Fibroblast of lung (primary cell): ENCODE measurements at regions not wholly inside any gene's neighbourhood (a gene's known extent, or its start where the extent isn't known, plus 50 kb on each side); places are given as distances from the start of the nearest gene placed in this dataset.
"Not testable (repeated sequence)": the region's sequence is repeated elsewhere in the genome, so short reads cannot be mapped to it uniquely, and the experiment has no call there.

ENCODE experiments used
- DNase-seq, 2 donors: peaks; one replicate each; pipeline versions ENCODE4 v3.0.0 to v3.0.0-alpha.2; 2010; ENCODE audit warnings: low read depth in 2 of 2
- H2AFZ ChIP-seq: 2 replicates; pipeline ENCODE4 v1.5.1; 2012; ENCODE audit warnings: low read length, control low read depth, inconsistent platforms
- H3K27ac ChIP-seq: 2 replicates; pipeline ENCODE4 v1.5.1; 2011; ENCODE audit warnings: low read length, control low read depth; ENCODE audit not compliant: insufficient read depth
- H3K27me3 ChIP-seq: 2 replicates; pipeline ENCODE4 v1.5.1; 2011; ENCODE audit warnings: mild to moderate bottlenecking, low read length; ENCODE audit not compliant: control insufficient read depth, insufficient read depth
- H3K36me3 ChIP-seq: 2 replicates; pipeline ENCODE4 v1.5.1; 2011; ENCODE audit warnings: low read length; ENCODE audit not compliant: control insufficient read depth, insufficient read depth
- H3K4me1 ChIP-seq: 2 replicates; pipeline ENCODE4 v1.5.1; 2011; ENCODE audit warnings: low read length; ENCODE audit not compliant: control insufficient read depth, insufficient read depth; ENCODE audit errors: extremely low read depth
- H3K4me2 ChIP-seq: 2 replicates; pipeline ENCODE4 v1.5.1; 2011; ENCODE audit warnings: low read length, control low read depth; ENCODE audit not compliant: insufficient read depth; ENCODE audit errors: extremely low read depth
- H3K4me3 ChIP-seq, 4 experiments: fragments of 200-600 bp in 1 of 4; sonication (generic) in 1 of 4; replicated peaks in 1 of 4; 2 replicates each; pipeline ENCODE4 v1.5.1; 2011 to 2016; ENCODE audit warnings: low read length in 4 of 4, low read depth in 3 of 4, mild to moderate bottlenecking in 3 of 4, control low read depth in 2 of 4, inconsistent platforms in 1 of 4, mixed read lengths in 1 of 4; ENCODE audit not compliant: insufficient read depth in 1 of 4; ENCODE audit errors: control extremely low read depth in 1 of 4
- H3K79me2 ChIP-seq: 2 replicates; pipeline ENCODE4 v1.5.1; 2012; ENCODE audit warnings: mild to moderate bottlenecking, low read length, inconsistent platforms; ENCODE audit not compliant: control insufficient read depth, insufficient read depth
- H3K9ac ChIP-seq: 2 replicates; pipeline ENCODE4 v1.5.1; 2011; ENCODE audit warnings: mild to moderate bottlenecking, low read length, control low read depth; ENCODE audit not compliant: insufficient read depth
- H3K9me3 ChIP-seq: 2 replicates; pipeline ENCODE4 v1.5.1; 2012; ENCODE audit warnings: low read depth, low read length; ENCODE audit not compliant: control insufficient read depth, insufficient read depth
- H4K20me1 ChIP-seq: 2 replicates; pipeline ENCODE4 v1.5.1; 2011; ENCODE audit warnings: low read length; ENCODE audit not compliant: control insufficient read depth, insufficient read depth; ENCODE audit errors: extremely low read depth
- EZH2 ChIP-seq: IDR thresholded peaks from 2 replicates; pipeline ENCODE4 v1.5.1; 2012; ENCODE audit warnings: low read length, control low read depth, mild to moderate bottlenecking; ENCODE audit errors: missing control alignments
- TF ChIP-seq, protein P1 (sequence below), 2 donors: IDR thresholded peaks in 1 of 2; conservative IDR thresholded peaks in 1 of 2; 1 replicate in 1 of 2; 2 replicates in 1 of 2; pipeline ENCODE4 v1.5.1; 2011 to 2012; ENCODE audit warnings: low read length in 2 of 2, control low read depth in 1 of 2, inconsistent platforms in 1 of 2, low read depth in 1 of 2, mild to moderate bottlenecking in 1 of 2

DNA sequence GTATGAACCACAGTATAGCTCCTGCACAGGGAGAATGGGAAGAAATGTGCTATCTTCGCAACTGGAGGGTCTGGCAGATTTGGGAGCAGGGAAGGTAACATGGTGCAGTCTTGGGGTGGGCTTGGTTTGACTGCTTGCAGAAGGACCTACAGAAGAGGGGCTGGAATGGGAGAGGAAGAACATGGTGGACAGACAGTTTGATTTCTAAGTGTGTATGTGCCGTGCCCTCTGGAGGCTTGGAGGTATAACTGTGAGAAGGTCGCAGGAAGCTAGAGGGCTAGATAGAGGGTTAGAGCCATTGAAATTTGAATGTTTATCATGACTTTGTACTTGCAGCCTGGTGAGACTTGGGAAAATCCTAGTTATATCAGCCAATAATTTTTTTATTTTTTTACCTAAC, 169.2 kb downstream of the SQOR start:
- H3K4me2 ChIP-seq, result no peak overlapping the region
- DNase-seq, result no peak
- H3K4me1 ChIP-seq, result no peaks in the 10 kb centered on the region
- no peaks in the 10 kb centered on the region for H3K27me3 ChIP-seq
- no peaks in the 10 kb centered on the region for H4K20me1 ChIP-seq
- no peak overlapping the region for H3K9ac ChIP-seq
- no peak overlapping the region for H3K27ac ChIP-seq
- TF ChIP-seq EZH2, result no peak
- TF ChIP-seq, protein P1, sequence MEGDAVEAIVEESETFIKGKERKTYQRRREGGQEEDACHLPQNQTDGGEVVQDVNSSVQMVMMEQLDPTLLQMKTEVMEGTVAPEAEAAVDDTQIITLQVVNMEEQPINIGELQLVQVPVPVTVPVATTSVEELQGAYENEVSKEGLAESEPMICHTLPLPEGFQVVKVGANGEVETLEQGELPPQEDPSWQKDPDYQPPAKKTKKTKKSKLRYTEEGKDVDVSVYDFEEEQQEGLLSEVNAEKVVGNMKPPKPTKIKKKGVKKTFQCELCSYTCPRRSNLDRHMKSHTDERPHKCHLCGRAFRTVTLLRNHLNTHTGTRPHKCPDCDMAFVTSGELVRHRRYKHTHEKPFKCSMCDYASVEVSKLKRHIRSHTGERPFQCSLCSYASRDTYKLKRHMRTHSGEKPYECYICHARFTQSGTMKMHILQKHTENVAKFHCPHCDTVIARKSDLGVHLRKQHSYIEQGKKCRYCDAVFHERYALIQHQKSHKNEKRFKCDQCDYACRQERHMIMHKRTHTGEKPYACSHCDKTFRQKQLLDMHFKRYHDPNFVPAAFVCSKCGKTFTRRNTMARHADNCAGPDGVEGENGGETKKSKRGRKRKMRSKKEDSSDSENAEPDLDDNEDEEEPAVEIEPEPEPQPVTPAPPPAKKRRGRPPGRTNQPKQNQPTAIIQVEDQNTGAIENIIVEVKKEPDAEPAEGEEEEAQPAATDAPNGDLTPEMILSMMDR (conservative IDR thresholded peaks at IDR 0.05 in 1 of 2, IDR thresholded peaks at IDR 0.05 in 1 of 2; ENCODE audit: low read depth in 1 of 2, low read length in 2 of 2), result no peak
- no peak overlapping the region for H2AFZ ChIP-seq
- no peaks in the 10 kb centered on the region for H3K79me2 ChIP-seq
- no peak overlapping the region for H3K4me3 ChIP-seq
- H3K9me3 ChIP-seq, result no peaks in the 10 kb centered on the region
- no peaks in the 10 kb centered on the region for H3K36me3 ChIP-seq

GRCh38 chr15:45810201-45810600, 175.4 kb downstream of the SQOR start:
- Histone ChIP-seq H3K9ac (no peak overlapping the region), H4K20me1 (no peaks in the 10 kb centered on the region), H3K4me2 (no peak overlapping the region), H3K4me3 (no peak overlapping the region), H3K27me3 (no peaks in the 10 kb centered on the region), H3K79me2 (no peaks in the 10 kb centered on the region), H3K27ac (no peak overlapping the region), H3K4me1 (no peaks in the 10 kb centered on the region), H3K9me3 (no peaks in the 10 kb centered on the region), H3K36me3 (no peaks in the 10 kb centered on the region), H2AFZ (no peak overlapping the region)
- no peak for TF ChIP-seq EZH2
- TF ChIP-seq, protein P1 (conservative IDR thresholded peaks at IDR 0.05 in 1 of 2, IDR thresholded peaks at IDR 0.05 in 1 of 2; ENCODE audit: low read depth in 1 of 2, low read length in 2 of 2), result no peak
- no peak for DNase-seq

- Histone ChIP-seq H3K4me2 (no peak overlapping the region), H3K4me3 (no peak overlapping the region), H3K27ac (no peak overlapping the region), H3K79me2 (no peaks in the 10 kb centered on the region), H3K36me3 (no peaks in the 10 kb centered on the region), H3K9ac (no peak overlapping the region), H4K20me1 (no peaks in the 10 kb centered on the region), H3K27me3 (no peaks in the 10 kb centered on the region), H3K4me1 (no peaks in the 10 kb centered on the region), H3K9me3 (no peaks in the 10 kb centered on the region), H2AFZ (no peak overlapping the region)
- TF ChIP-seq EZH2, result no peak
- TF ChIP-seq, protein P1 (conservative IDR thresholded peaks at IDR 0.05 in 1 of 2, IDR thresholded peaks at IDR 0.05 in 1 of 2; ENCODE audit: low read depth in 1 of 2, low read length in 2 of 2), result no peak
- no peak for DNase-seq
Observed at GRCh38 chr15:45812200-45812599, 177.4 kb downstream of the SQOR start.

DNA sequence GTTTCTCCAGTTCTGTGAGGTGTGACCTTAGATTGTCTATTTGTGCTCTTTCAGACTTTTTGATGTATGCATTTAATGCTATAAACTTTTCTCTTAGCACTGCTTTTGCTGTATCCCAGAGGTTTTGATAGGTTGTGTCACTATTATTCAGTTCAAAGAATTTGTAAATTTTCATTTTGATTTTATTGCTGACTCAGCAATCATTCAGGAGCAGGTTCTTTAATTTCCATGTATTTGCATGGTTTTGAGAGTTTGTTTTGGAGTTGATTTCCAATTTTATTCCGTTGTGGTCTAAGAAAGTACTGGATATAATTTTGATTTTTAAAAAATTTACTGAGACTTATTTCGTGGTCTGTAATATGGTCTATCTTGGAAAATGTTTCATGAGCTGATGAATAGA, 182.7 kb downstream of the SQOR start:
- not testable (repeated sequence) for H4K20me1 ChIP-seq, H3K27ac ChIP-seq, H2AFZ ChIP-seq, H3K27me3 ChIP-seq, DNase-seq, H3K9ac ChIP-seq, H3K36me3 ChIP-seq, H3K4me3 ChIP-seq, H3K79me2 ChIP-seq, H3K9me3 ChIP-seq, H3K4me1 ChIP-seq, H3K4me2 ChIP-seq
